Dermis microvascular lymphatic vessel endothelial cell (primary cell): ENCODE measurements at regions not wholly inside any gene's neighbourhood (a gene's known extent, or its start where the extent isn't known, plus 50 kb on each side); places are given as distances from the start of the nearest gene placed in this dataset.

Source experiments
- DNase-seq, 2 donors: peaks; one replicate each; pipeline versions ENCODE4 v3.0.0 to v3.0.0-alpha.2; 2010; ENCODE audit warnings: low read depth in 2 of 2

DNA sequence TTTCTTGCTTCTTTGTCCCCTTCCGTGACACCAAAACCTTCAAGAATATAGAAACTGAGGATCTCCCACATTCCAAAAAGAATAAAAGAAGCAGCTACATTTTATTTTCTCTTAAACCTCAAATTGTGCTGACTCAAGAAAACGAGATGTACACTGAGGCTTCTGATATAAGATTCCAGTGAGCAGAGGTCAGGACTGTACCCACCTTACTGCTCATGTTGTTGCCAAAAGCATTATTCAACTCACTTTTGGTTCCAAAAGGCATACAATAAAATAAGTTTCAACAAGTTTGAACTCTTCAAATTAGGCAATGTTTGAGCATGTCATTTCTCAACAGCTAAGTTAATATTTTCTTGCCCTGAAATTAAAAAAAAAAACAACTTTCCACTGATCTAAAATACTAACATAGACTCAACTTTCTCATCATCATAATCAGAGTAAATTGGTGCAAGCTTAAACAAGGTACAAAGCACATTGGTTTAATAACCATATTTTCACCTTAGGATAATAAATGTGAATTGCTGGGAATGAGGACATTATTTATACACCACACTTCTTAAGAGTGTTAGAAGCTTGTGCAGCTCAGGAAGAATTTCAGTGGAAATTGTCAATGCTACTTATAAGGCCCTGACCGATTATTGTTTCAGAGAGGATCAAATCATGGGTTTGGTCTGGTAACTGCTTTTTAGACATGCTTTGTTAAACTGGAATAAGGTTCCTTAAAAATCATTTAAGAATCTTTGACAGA, 629.0 kb upstream of the IGFBP3 start:
- DNase-seq, result no peak

- DNase-seq, result no peak
Measured at GRCh38 chr7:46549347-46549746, 628.3 kb upstream of the IGFBP3 start.

DNA sequence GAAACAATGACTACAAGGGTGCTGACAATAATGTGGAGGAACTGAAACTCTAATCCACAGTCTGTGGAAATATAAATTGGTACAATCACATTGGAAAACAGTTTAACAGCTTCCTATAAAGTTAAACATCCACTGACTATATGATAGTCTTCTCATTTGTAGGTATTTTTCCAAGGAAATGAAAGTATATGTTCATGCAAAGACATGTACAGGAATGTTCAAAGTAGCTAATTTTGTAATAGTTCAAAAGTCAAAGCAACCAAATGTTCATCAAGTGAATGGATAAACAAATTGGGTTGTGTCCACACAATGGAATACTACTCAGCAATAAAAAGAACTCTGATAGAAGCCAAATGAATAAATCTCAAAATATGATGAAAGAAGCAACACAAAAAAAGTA, 626.0 kb upstream of the IGFBP3 start:
- DNase-seq, result no peak

- DNase-seq, result peak in 1 of 2 donors; percentile 67
Measured at GRCh38 chr7:46545790-46546189, 624.7 kb upstream of the IGFBP3 start.

DNA sequence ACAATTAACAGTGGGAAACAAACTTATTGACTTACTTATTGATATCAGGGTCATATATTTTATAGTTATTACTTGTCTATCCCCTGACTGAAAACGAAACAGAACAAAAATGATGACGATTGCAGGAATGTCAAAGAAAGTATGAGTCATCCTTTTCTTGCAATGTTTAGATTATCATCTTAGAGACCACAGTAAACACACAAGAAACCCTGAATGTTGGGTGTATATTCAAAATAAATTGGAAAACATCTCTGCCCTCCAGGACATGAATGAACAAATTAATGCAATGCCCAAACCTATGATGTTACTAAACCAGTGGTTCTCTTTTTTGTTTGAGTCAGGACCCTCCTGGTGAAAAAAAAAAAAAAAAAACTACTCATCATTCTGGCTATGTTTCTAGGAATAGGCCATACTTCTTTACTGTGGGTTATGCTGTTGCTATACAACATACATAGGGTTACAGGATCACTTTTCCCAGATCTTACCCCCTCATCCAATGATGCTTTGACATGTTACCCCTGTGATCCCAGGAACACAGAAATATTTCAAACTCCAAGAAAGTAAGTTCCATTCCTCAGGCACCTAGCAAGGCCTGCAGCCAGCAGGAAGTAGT, 623.4 kb upstream of the IGFBP3 start:
- DNase-seq, result peak in 1 of 2 donors; percentile 60

GRCh38 chr7:46542076-46542475, 621.0 kb upstream of the IGFBP3 start:
- DNase-seq, result no peak

GRCh38 chr7:46539892-46540483, 618.9 kb upstream of the IGFBP3 start:
- no peak for DNase-seq

DNA sequence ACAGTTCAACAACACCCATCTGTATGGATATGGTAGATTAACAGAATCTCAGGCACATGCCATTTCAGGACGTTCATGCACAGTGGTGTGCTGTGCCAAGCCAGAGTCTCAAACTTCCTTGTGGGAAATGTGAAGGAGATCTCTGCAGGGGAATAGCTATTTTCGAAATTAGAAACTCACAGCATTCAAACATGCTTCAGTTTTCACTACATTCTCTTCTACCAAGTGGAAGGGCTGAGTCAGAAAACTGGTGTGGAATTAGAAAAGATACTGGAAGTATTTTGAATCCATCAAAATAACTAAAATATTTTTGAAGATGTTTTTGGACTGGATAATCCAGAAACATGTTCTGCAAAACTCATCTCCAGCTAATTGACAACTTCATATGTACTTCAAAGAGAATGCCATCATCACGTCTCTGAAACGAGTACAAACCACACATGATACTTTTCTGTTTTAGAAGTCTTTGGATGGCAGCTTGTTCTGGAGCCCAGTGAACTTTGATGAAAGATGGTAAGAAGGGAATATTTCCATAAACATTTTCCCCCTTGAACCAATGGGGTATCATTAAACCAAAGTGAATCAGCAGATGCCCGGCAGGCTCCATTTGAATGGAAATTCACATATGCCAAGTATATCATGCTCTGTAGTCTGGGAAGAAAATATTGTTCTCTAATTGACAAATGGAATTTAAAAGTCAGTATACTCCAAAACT, 616.3 kb upstream of the IGFBP3 start:
- no peak for DNase-seq

DNA sequence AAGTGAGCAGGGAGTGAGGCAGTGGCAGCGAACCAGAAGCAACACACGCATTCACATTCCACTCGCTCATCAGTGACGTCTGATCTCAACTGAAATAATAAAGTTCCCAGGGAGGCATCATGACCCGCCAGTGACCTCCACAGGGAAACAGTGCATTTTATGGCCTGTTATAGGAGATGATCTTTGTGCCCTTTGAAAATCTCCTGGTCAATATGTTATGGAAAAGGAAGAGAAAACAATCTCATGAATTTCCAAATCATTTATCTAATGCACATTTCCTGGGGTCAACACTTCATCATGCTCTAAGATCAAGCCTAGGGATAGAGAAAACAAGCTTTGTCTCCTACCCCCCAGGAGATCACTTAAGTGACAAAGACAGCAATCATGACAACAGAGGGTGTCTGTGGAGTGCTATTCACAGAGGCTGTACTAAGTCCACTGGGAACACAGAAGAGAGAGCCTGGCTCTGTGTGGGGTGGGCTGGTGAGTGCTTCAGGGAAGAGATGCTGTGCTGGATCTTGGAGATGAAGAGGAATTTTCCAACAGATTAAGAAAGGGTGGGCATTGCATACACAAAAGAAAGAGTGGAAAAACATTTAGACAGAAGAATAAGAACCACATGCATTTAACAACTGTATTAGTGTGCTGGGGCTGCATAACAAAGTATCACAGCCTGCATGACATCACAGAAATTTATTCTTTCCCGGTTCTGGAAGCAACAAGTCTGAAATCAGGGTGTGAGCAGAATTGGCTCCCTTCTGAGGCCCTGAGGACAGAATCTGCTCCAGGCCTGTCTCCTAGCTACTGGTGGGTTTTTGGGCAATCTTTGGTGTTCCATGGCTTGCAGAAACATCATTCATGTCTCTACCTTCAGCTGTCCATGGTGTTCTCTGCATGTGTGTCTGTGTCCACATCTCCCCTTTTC, 613.9 kb upstream of the IGFBP3 start:
- peak; percentile 64 to 87 for DNase-seq

DNA sequence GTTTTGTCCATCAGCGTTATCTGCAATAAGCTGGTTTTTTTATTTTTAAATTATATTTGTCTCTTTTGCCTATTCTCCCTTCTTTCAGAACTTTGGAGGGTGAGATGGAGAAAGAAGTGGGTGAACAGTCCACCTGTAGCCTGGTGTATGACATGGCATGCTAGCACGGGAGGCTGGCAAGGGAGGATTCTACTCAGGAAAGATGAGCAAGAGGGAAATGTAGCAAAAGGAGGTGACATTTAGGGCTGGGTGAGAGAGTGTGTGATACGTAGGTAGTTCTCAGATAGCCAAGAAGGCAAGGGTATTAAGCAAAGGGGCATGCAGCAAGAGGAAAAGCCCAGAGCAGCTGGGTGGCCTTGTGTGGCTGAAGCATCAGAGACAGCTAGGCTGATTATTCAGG, 612.9 kb upstream of the IGFBP3 start:
- no peak for DNase-seq

DNA sequence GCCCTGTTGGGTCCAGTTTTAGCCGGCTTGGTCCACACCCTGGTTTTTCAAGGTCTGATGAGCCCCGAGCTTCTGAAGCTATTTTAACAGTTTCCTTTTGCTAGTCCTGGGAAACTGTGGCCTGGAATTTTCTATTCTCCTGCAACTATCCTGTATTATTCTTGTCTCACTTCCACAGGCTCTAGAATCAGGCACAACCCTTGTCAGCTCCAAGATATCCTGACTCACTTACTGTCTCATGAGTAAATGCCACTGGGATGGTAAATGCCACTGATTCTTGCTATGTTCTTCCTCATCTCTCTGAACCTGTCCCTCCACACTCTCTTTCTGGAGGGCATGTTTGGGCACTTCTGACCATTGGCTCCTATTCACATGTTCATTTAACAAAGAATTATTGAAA, 611.5 kb upstream of the IGFBP3 start:
- no peak for DNase-seq

- DNase-seq, result no peak
Measured at GRCh38 chr7:46530081-46530750, 609.1 kb upstream of the IGFBP3 start.

GRCh38 chr7:46527360-46527759, 606.3 kb upstream of the IGFBP3 start:
- DNase-seq, result no peak

DNA sequence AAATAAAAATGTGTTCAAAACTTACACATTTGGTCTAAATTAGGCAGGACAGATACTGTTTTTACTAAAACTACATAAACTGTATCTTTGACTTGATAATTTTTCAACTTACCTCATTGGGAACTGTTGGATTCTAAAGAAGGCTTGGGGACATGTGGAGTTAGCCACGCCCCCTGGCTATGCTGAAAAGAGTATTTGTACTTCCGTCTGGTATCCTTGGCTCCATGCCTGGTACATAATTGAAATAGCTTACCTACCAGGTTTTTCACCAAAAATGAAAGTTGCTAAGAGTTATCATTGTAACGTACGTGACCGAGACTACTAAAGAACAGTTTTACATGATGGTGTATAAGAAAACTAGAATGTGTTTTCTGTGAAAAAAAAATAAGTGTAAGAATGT, 604.8 kb upstream of the IGFBP3 start:
- no peak for DNase-seq

- no peak for DNase-seq
Measured at GRCh38 chr7:46524350-46524749, 603.3 kb upstream of the IGFBP3 start.

- no peak for DNase-seq
Measured at GRCh38 chr7:46522354-46522906, 601.4 kb upstream of the IGFBP3 start.

- DNase-seq, result no peak
Measured at GRCh38 chr7:46518713-46519112, 597.6 kb upstream of the IGFBP3 start.

DNA sequence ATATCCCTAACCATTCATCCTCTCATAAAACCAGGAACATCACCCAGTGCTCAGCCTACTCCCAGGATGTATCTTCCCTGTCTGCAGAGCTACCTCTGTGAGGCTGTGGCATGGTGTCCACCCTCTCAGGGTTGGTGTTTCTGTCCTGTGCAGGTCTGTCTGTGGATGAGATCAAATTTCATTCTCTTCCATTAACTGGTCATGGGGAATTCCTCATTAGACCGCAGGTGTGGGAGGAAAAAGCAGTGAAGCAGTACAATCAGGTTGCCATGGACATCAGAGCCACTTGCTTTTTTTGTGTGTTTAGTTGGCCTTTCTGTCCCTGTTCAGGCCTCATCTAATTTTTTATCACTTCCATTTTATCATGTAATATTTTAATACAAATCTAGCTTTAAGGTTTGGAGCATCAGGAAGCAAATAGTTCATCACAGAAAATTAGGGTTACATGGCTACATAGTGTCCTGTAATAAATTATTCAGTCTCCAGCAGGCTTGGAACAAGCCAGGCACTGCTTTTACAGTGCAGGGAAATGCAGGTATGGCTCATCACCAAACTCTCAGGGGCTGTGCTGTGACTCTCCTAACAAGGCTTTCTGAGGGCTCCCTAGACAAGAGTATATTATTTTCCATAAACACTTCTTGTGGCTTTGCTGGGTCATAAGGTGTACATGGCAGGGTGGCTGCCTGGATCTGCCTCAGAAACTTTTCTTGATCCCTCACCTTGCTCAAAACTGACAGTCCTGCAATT, 594.9 kb upstream of the IGFBP3 start:
- DNase-seq, result no peak

DNA sequence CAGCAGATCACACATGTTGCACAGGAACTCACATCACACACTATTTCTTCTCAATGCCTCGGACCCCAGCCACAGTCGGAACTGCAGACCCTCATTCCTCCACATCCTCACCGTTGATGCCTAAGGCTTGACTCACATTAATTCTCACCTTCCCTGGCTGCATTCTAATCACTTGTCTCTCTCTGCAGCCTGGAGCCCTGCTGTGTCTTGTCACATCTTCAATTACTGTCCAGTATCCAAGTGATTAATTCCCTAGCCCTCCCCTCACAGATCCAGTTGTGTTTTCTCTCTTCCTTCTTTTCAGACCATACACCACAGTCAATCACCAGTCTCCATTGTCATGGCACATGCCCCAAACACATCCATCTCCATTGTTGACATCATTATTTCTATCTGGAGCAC, 592.4 kb upstream of the IGFBP3 start:
- DNase-seq, result no peak
